ENCODE measurements at regions not wholly inside any gene's neighbourhood (a gene's known extent, or its start where the extent isn't known, plus 50 kb on each side); places are given as distances from the start of the nearest gene placed in this dataset.
"Not testable (repeated sequence)": the region's sequence is repeated elsewhere in the genome, so short reads cannot be mapped to it uniquely, and the experiment has no call there.

GRCh38 chr18:68431111-68431921, 283.6 kb downstream of the TMX3 start:
- no peak for DNase-seq (ENCODE audit: low spot score)
- no peak for FAIRE-seq

- DNase-seq (ENCODE audit: low spot score) = no peak
- FAIRE-seq = no peak
Measured at GRCh38 chr18:68429841-68430240, 285.1 kb downstream of the TMX3 start.

GRCh38 chr18:68429111-68429510, 285.8 kb downstream of the TMX3 start:
- DNase-seq (ENCODE audit: low spot score) (no peak), FAIRE-seq (no peak)

- FAIRE-seq = no peak
- no peak for DNase-seq (ENCODE audit: low spot score)
Measured at GRCh38 chr18:68428661-68429060, 286.2 kb downstream of the TMX3 start.

GRCh38 chr18:68427951-68428401, 286.9 kb downstream of the TMX3 start:
- DNase-seq (ENCODE audit: low spot score) (peak; percentile 54), FAIRE-seq (no peak)

- DNase-seq (ENCODE audit: low spot score) = no peak
- no peak for FAIRE-seq
Measured at GRCh38 chr18:68426731-68427315, 288.1 kb downstream of the TMX3 start.

- DNase-seq (ENCODE audit: low spot score) (no peak), FAIRE-seq (no peak)
Measured at GRCh38 chr18:68418881-68419280, 296.0 kb downstream of the TMX3 start.

- FAIRE-seq (no peak), DNase-seq (ENCODE audit: low spot score) (no peak)
Measured at GRCh38 chr18:68418226-68418868, 296.6 kb downstream of the TMX3 start.

- DNase-seq (ENCODE audit: low spot score) (no peak), FAIRE-seq (no peak)
Measured at GRCh38 chr18:68417826-68418225, 297.1 kb downstream of the TMX3 start.

- DNase-seq (ENCODE audit: low spot score) = no peak
- no peak for FAIRE-seq
Measured at GRCh38 chr18:68417166-68417799, 297.6 kb downstream of the TMX3 start.

- FAIRE-seq (no peak), DNase-seq (ENCODE audit: low spot score) (no peak)
Measured at GRCh38 chr18:68414407-68414806, 300.5 kb downstream of the TMX3 start.

- FAIRE-seq (no peak), DNase-seq (ENCODE audit: low spot score) (no peak)
Measured at GRCh38 chr18:68409576-68409975, 305.3 kb downstream of the TMX3 start.

- DNase-seq (ENCODE audit: low spot score) (no peak), FAIRE-seq (no peak)
Measured at GRCh38 chr18:68406761-68407160, 308.1 kb downstream of the TMX3 start.

- DNase-seq (ENCODE audit: low spot score) (no peak), FAIRE-seq (no peak)
Measured at GRCh38 chr18:68402784-68403183, 312.1 kb downstream of the TMX3 start.

- DNase-seq (ENCODE audit: low spot score) = no peak
- no peak for FAIRE-seq
Measured at GRCh38 chr18:68400889-68401288, 314.0 kb downstream of the TMX3 start.

- DNase-seq (ENCODE audit: low spot score) (no peak), FAIRE-seq (no peak)
Measured at GRCh38 chr18:68399721-68400120, 315.2 kb downstream of the TMX3 start.

- FAIRE-seq = peak; percentile 5
- DNase-seq (ENCODE audit: low spot score) = peak; percentile 8
Measured at GRCh38 chr18:68397241-68398035, 317.5 kb downstream of the TMX3 start.

GRCh38 chr18:68394705-68395104, 320.2 kb downstream of the TMX3 start:
- no peak for FAIRE-seq
- DNase-seq (ENCODE audit: low spot score) = peak; percentile 25

- DNase-seq (ENCODE audit: low spot score) = no peak
- FAIRE-seq = no peak
Measured at GRCh38 chr18:68391801-68392200, 323.1 kb downstream of the TMX3 start.

GRCh38 chr18:68387246-68387645, 327.7 kb downstream of the TMX3 start:
- DNase-seq (ENCODE audit: low spot score) = no peak
- no peak for FAIRE-seq

GRCh38 chr18:68383979-68384378, 330.9 kb downstream of the TMX3 start:
- not testable (repeated sequence) for DNase-seq (ENCODE audit: low spot score); FAIRE-seq

Data from urothelium cell line (cell line).